SK-N-MC (cell line): ENCODE measurements at regions not wholly inside any gene's neighbourhood (a gene's known extent, or its start where the extent isn't known, plus 50 kb on each side); places are given as distances from the start of the nearest gene placed in this dataset.

Experiments
- EZH2 ChIP-seq: fragments of 200-600 bp; sonication (generic); IDR thresholded peaks from one replicate; pipeline ENCODE4 v1.6.1; 2017; ENCODE audit warnings: antibody characterized with exemption
- FOXP2 ChIP-seq: optimal IDR thresholded peaks from 2 replicates; pipeline ENCODE3; 2011; ENCODE audit warnings: mild to moderate bottlenecking, moderate library complexity; ENCODE audit not compliant: insufficient read depth; ENCODE audit errors: extremely low read length, control extremely low read depth
- POLR2AphosphoS5 ChIP-seq: IDR thresholded peaks from 2 replicates; pipeline ENCODE4 v1.6.1; 2012; ENCODE audit warnings: mild to moderate bottlenecking, low read depth, low read length, borderline replicate concordance

DNA sequence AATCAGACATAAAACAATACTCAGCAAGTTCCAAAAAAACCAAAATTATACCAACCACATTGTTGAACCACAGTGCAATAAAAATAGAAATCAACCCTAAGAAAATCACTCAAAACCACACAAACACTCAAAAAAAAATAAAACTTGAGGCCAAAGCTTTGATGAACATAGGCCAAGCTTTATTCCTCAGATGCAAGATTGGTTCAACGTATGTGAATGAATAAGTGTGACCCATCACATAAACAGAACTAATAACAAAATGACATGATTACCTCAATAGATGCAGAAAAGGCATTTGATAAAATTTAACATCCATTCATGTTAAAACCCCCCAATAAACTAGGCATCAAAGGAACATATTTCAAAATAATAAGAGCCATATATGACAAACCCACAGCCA lies 506.1 kb upstream of the FZD8 start:
- TF ChIP-seq POLR2AphosphoS5 (no peak), EZH2 (no peak), FOXP2 (no peak)
